ENCODE measurements at regions not wholly inside any gene's neighbourhood (a gene's known extent, or its start where the extent isn't known, plus 50 kb on each side); places are given as distances from the start of the nearest gene placed in this dataset.

GRCh38 chr3:13134166-13134878 lies 61.1 kb upstream of the IQSEC1 start:
- Histone ChIP-seq H3K9me3 (no peaks in the 10 kb centered on the region), H3K27ac (no peak overlapping the region), H3K4me3 (no peak overlapping the region), H3K4me1 (peaks cover 0 to 29% (median 7%) of the 10 kb centered on the region in 6 donors), H3K27me3 (replicated peaks in 1 of 7) (peaks cover 0 to 11% (median 0%) of the 10 kb centered on the region in 7 donors), H3K36me3 (no peaks in the 10 kb centered on the region)
- intact Hi-C loops (cut with DNase I; ENCODE audit: low total_unique reads): no loop called here
- TF ChIP-seq POLR2A (IDR thresholded peaks at IDR 0.05) (no peak), POLR2AphosphoS5 (IDR thresholded peaks at IDR 0.05) (no peak), CTCF (IDR thresholded peaks at IDR 0.05 in 8 of 11, conservative IDR thresholded peaks at IDR 0.05 in 3 of 11) (no peak)
- 86 to 95% (median 92%) methylated on average over 10 to 12 of the region's 12 CpGs for WGBS, 5 donors
- DNase-seq: no peak

DNA sequence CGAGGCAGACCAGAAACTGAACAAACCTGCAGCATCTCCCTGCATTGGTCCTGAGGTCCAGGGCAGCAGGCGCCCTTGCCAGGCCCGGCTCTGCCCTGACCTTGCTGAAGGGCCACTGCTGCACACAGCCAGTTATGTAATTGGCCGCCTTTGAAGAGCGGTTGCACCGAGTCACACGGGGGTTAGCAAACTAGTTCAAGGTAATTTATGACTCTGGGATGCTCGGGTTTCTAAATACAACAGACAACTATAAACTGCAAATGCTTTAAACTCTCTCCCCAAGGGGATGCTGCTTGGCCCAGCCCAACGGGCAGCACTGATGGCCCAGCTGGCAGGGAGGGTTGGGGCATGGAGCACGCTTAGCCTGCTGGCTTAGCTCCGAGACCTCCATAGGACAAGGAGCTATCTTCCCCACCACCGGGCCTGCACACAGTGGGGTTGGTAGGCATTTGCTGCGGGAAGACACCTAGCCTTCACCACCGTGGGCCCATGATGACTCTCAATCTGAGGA lies 60.3 kb upstream of the IQSEC1 start:
- Histone ChIP-seq H3K36me3 (no peaks in the 10 kb centered on the region), H3K27me3 (replicated peaks in 1 of 7) (peaks cover 0 to 11% (median 0%) of the 10 kb centered on the region in 7 donors), H3K4me1 (peaks cover 0 to 21% (median 3%) of the 10 kb centered on the region in 6 donors), H3K4me3 (no peak overlapping the region), H3K27ac (no peak overlapping the region), H3K9me3 (no peaks in the 10 kb centered on the region)
- WGBS, 5 donors: 81 to 89% (median 84%) methylated on average over 10 to 14 of the region's 14 CpGs
- peak; percentile 51 for DNase-seq
- no peak for TF ChIP-seq POLR2A (IDR thresholded peaks at IDR 0.05)
- no peak for TF ChIP-seq POLR2AphosphoS5 (IDR thresholded peaks at IDR 0.05)
- TF ChIP-seq CTCF (IDR thresholded peaks at IDR 0.05 in 8 of 11, conservative IDR thresholded peaks at IDR 0.05 in 3 of 11): no peak
- intact Hi-C loops (cut with DNase I; ENCODE audit: low total_unique reads): no loop called here

DNA sequence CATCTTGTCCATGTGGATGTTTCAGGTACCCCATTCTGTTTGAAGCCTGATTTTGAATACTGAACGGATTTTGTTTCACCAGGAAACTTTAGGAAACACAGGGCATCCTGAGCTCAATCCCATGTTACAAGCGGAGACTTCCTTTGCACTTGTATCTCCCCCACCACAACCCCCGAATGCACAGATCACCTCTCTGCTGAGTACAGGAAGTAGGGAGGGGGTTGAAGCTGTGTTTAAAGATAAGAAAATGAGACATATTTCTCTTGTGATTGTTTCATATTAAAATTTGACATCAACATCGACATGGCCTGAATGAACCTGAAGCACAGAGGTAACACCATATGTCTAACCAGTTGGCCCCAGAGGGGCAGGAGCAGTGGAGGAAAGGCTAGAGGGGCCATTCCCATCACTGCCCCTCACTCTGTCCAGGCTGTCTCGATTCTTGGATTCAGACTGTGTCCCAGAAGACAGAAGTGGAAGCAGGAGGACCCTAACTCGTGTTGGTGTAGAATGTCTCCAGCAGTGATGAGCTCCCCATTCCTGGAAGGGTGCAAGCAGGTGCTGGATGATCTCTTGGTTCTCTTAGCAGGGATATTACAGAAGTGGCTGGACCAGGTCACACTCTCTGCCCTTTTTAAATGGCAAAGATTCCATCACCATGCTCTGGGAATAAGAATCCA lies 59.6 kb upstream of the IQSEC1 start:
- H3K27me3 ChIP-seq (replicated peaks in 1 of 7): peaks cover 0 to 11% (median 0%) of the 10 kb centered on the region in 7 donors
- no peaks in the 10 kb centered on the region for H3K9me3 ChIP-seq
- no peak overlapping the region for H3K4me3 ChIP-seq
- TF ChIP-seq POLR2AphosphoS5 (IDR thresholded peaks at IDR 0.05): no peak
- TF ChIP-seq POLR2A (IDR thresholded peaks at IDR 0.05): no peak
- no peak for TF ChIP-seq CTCF (IDR thresholded peaks at IDR 0.05 in 8 of 11, conservative IDR thresholded peaks at IDR 0.05 in 3 of 11)
- no peak overlapping the region for H3K27ac ChIP-seq
- no peaks in the 10 kb centered on the region for H3K36me3 ChIP-seq
- 18 to 38% (median 26%) methylated on average over 6 of the region's 6 CpGs for WGBS, 5 donors
- intact Hi-C loops (cut with DNase I; ENCODE audit: low total_unique reads): no loop called here
- H3K4me1 ChIP-seq: peaks cover 0 to 14% (median 0%) of the 10 kb centered on the region in 6 donors
- no peak for DNase-seq

DNA sequence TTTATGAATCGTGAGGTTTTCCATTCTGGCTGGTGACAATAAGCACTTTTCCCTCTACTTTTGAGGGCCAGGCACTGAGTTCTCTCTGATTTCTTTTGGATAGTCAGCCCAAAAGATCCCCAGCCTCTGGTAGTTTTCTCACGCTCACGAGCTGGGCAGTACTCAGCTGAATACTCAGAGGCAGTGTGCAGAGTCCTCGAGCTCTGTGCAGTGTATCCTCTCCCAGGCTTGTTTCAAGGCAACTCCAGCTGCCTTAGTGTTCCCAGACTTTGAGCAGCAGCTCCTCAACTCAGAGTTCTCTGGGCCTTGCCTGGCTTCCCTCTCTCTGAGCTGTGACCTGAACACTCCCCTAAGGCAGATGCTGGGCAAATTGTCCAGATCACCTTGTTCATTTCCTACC lies 59.1 kb upstream of the IQSEC1 start:
- H3K4me1 ChIP-seq: peaks cover 0 to 13% (median 0%) of the 10 kb centered on the region in 6 donors
- 62 to 81% (median 74%) methylated on average over 4 of the region's 4 CpGs for WGBS, 5 donors
- H3K36me3 ChIP-seq: no peaks in the 10 kb centered on the region
- peaks cover 0 to 11% (median 0%) of the 10 kb centered on the region in 7 donors for H3K27me3 ChIP-seq (replicated peaks in 1 of 7)
- no peak for DNase-seq
- intact Hi-C loops (cut with DNase I; ENCODE audit: low total_unique reads): no loop called here
- no peak overlapping the region for H3K4me3 ChIP-seq
- TF ChIP-seq CTCF (IDR thresholded peaks at IDR 0.05 in 8 of 11, conservative IDR thresholded peaks at IDR 0.05 in 3 of 11): no peak
- TF ChIP-seq POLR2AphosphoS5 (IDR thresholded peaks at IDR 0.05): no peak
- no peaks in the 10 kb centered on the region for H3K9me3 ChIP-seq
- H3K27ac ChIP-seq: no peak overlapping the region

Measured in spleen (tissue), 11 donors.